ENCODE measurements at regions not wholly inside any gene's neighbourhood (a gene's known extent, or its start where the extent isn't known, plus 50 kb on each side); places are given as distances from the start of the nearest gene placed in this dataset.

- TF ChIP-seq POLR2A (IDR thresholded peaks at IDR 0.05) (no peak), CTCF (IDR thresholded peaks at IDR 0.05) (no peak), EP300 (IDR thresholded peaks at IDR 0.05) (no peak), POLR2AphosphoS5 (IDR thresholded peaks at IDR 0.05) (no peak)
These were observed 1426.9 kb upstream of the ACVR2A start for GRCh38 chr2:146417942-146418341.

Measured in suprapubic skin (tissue), 4 donors.